Bronchial epithelial cell (primary cell): ENCODE measurements at regions not wholly inside any gene's neighbourhood (a gene's known extent, or its start where the extent isn't known, plus 50 kb on each side); places are given as distances from the start of the nearest gene placed in this dataset.
A peak's percentile ranks its signal among the peaks of the same experiment; 100 is the strongest.
"Not testable (repeated sequence)": the region's sequence is repeated elsewhere in the genome, so short reads cannot be mapped to it uniquely, and the experiment has no call there.

Source experiments
- DNase-seq: peaks from one replicate; pipeline ENCODE4 v3.0.0-alpha.2; 2010; ENCODE audit warnings: low read depth
- FAIRE-seq: peaks from 2 replicates; lab custom pipeline; 2011; peaks lifted over from hg19 to GRCh38; lab: Jason Lieb, UNC
- H3K27me3 ChIP-seq: 2 replicates; pipeline ENCODE4 v1.5.1; 2011; ENCODE audit warnings: low read length; ENCODE audit not compliant: control insufficient read depth, insufficient read depth
- H3K36me3 ChIP-seq: 2 replicates; pipeline ENCODE4 v1.5.1; 2011; ENCODE audit warnings: low read length; ENCODE audit not compliant: control insufficient read depth, insufficient read depth
- H3K4me3 ChIP-seq: 2 replicates; pipeline ENCODE4 v1.5.1; 2011; ENCODE audit warnings: mild to moderate bottlenecking, low read depth, low read length, control low read depth
- TF ChIP-seq, protein P1 (sequence below): IDR thresholded peaks from 2 replicates; pipeline ENCODE4 v1.5.1; 2011; ENCODE audit warnings: mild to moderate bottlenecking, moderate library complexity, low read length, control low read depth, inconsistent platforms; ENCODE audit not compliant: insufficient read depth, severe bottlenecking

DNA sequence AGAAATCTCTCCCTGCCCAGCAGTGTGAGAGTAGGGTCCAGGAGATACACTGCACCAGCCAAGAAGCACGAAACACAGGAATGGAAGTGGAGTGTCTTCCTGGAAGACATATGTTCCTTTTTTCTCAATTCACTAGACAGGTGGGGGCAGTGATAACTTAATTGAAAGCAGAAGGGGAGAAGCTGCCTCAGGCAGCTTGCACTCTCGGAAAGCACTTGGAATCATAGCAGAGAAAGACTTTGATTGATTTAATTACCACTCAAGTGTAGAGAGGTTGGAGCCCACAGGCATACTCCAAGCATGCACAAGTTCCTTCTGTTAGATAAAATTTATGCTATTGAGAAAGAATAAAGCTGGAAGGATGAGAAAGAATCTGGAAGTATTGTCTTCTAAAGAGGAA is 249.4 kb downstream of the SLITRK6 start:
- DNase-seq = no peak
- Histone ChIP-seq H3K27me3 (no peaks in the 10 kb centered on the region), H3K36me3 (no peaks in the 10 kb centered on the region), H3K4me3 (no peak overlapping the region)
- FAIRE-seq = no peak
- TF ChIP-seq, protein P1, sequence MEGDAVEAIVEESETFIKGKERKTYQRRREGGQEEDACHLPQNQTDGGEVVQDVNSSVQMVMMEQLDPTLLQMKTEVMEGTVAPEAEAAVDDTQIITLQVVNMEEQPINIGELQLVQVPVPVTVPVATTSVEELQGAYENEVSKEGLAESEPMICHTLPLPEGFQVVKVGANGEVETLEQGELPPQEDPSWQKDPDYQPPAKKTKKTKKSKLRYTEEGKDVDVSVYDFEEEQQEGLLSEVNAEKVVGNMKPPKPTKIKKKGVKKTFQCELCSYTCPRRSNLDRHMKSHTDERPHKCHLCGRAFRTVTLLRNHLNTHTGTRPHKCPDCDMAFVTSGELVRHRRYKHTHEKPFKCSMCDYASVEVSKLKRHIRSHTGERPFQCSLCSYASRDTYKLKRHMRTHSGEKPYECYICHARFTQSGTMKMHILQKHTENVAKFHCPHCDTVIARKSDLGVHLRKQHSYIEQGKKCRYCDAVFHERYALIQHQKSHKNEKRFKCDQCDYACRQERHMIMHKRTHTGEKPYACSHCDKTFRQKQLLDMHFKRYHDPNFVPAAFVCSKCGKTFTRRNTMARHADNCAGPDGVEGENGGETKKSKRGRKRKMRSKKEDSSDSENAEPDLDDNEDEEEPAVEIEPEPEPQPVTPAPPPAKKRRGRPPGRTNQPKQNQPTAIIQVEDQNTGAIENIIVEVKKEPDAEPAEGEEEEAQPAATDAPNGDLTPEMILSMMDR = no peak

DNA sequence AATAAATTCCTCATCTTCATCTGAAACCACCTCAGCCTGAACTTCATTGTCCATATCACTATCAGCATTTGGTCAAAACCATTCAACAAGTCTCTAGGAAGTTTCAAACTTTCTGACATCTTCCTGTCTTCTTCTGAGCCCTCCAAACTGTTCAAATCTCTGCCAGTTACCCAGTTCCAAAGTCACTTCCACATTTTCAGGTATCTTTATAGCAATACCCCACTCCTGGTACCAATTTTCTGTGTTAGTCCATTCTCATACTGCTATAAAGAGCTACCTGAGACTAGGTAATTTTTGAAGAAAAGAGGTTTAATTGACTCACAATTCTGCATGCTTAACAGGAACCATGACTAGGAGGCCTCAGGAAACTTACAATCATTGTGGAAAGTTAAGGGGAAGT is 250.4 kb downstream of the SLITRK6 start:
- not testable (repeated sequence) for H3K36me3 ChIP-seq, DNase-seq, FAIRE-seq, H3K4me3 ChIP-seq, H3K27me3 ChIP-seq

DNA sequence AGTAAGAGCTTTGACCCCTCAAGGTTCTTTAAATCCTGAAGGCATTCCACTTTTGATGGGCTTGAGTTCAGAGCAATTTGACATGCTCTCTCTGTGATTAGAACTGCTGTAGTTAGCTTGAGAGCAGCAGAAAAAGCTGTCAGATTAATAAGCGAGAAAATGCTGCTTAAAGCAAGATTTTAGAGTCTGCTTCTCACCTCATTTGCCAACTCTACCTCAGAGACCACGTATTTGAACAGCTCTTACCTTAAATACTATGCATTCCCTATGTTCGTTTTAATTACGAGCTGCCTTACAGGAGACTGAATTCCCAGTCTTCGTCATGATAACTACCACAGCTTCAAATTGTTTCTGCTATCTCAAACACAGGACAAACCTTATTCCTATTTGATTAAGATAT is 253.4 kb downstream of the SLITRK6 start:
- DNase-seq (no peak), FAIRE-seq (no peak)
- Histone ChIP-seq H3K4me3 (no peak overlapping the region), H3K36me3 (no peaks in the 10 kb centered on the region), H3K27me3 (no peaks in the 10 kb centered on the region)
- TF ChIP-seq, protein P1 = no peak

DNA sequence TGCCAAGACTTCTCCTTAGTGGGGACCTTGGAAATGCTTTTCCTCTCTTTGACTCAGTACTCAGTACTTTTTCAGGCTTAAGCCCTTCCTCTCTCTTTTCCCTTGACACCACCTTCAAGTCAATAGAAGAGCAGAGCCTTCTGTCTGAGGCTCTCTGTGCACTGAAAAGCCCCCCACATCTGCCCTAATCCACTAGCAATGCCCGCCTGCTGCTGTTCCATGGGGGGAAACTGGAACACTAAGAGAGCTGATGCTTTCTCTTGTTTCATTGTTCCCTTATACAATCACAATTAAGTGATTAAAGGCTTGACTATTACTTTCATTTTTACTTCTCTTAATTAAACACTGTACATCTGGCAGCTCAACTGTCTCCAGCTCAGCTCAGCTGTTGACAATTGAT is 254.5 kb downstream of the SLITRK6 start:
- no peak overlapping the region for H3K4me3 ChIP-seq
- DNase-seq (no peak), FAIRE-seq (no peak)
- H3K36me3 ChIP-seq = no peaks in the 10 kb centered on the region
- TF ChIP-seq, protein P1 = no peak
- no peaks in the 10 kb centered on the region for H3K27me3 ChIP-seq

DNA sequence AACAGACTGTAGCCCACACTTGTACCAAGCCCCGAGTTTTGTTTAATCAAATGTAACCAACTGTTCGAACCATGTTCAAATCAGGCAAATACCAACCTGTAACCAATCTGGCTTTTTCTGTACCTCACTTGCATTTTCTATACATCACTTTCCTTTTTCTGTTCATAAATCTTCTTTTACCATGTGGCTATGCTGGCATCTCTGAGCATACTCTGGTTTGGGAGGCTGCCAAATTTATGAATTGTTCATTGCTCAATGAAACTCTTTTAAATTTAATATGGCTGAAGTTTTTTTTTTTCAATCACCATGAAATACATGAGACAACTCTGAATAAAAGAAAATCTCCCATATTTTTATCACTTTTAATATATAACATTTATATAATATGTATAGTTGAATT is 256.1 kb downstream of the SLITRK6 start:
- Histone ChIP-seq H3K36me3 (no peaks in the 10 kb centered on the region), H3K27me3 (no peaks in the 10 kb centered on the region), H3K4me3 (no peak overlapping the region)
- DNase-seq = peak; percentile 55
- TF ChIP-seq, protein P1 = no peak
- FAIRE-seq = no peak

DNA sequence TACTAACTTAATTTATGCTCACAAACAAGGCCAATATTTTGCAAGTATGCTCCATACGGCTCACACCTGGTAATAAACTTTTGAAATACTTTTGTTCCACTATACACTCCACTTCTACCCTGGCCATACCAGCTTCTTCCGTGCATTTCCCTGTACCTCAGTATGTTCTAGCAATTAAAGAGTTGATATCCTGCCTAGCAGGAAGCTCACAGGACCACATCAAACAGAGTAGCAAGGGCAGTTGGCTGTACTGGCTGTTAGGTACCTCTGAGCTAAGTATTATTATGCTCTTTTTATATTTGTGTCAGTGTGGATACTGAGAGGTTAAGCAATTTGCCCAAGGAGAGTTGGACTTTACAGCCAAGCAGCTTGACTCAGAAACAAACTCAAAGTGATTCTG is 257.7 kb downstream of the SLITRK6 start:
- FAIRE-seq = no peak
- Histone ChIP-seq H3K27me3 (no peaks in the 10 kb centered on the region), H3K36me3 (no peaks in the 10 kb centered on the region), H3K4me3 (no peak overlapping the region)
- DNase-seq = no peak
- TF ChIP-seq, protein P1 = no peak
